Renal cortical epithelial cell (primary cell): ENCODE measurements at regions not wholly inside any gene's neighbourhood (a gene's known extent, or its start where the extent isn't known, plus 50 kb on each side); places are given as distances from the start of the nearest gene placed in this dataset.
"Not testable (repeated sequence)": the region's sequence is repeated elsewhere in the genome, so short reads cannot be mapped to it uniquely, and the experiment has no call there.

Experiments
- DNase-seq: peaks from one replicate; pipeline ENCODE4 v3.0.0-alpha.2; 2011; ENCODE audit warnings: low read depth

- no peak for DNase-seq
Measured at GRCh38 chr4:1561286-1561990, 122.7 kb downstream of the FAM53A start.

- no peak for DNase-seq
Measured at GRCh38 chr4:1559896-1560650, 124.0 kb downstream of the FAM53A start.

- no peak for DNase-seq
Measured at GRCh38 chr4:1558205-1558604, 125.9 kb downstream of the FAM53A start.

GRCh38 chr4:1557221-1557597, 126.9 kb downstream of the FAM53A start:
- DNase-seq = no peak

- no peak for DNase-seq
Measured at GRCh38 chr4:1556541-1557220, 127.4 kb downstream of the FAM53A start.

GRCh38 chr4:1554876-1555265, 129.2 kb downstream of the FAM53A start:
- DNase-seq = no peak

- no peak for DNase-seq
Measured at GRCh38 chr4:1554246-1554875, 129.8 kb downstream of the FAM53A start.

GRCh38 chr4:1553365-1553764, 130.7 kb downstream of the FAM53A start:
- DNase-seq = no peak

- DNase-seq = no peak
Measured at GRCh38 chr4:1552451-1552850, 131.7 kb downstream of the FAM53A start.

GRCh38 chr4:1551211-1551610, 132.9 kb downstream of the FAM53A start:
- DNase-seq = no peak

- DNase-seq = no peak
Measured at GRCh38 chr4:1550122-1551070, 133.7 kb downstream of the FAM53A start.

- no peak for DNase-seq
Measured at GRCh38 chr4:1549638-1550035, 134.5 kb downstream of the FAM53A start.

GRCh38 chr4:1548827-1549637, 135.1 kb downstream of the FAM53A start:
- not testable (repeated sequence) for DNase-seq

- DNase-seq = no peak
Measured at GRCh38 chr4:1547856-1548826, 136.0 kb downstream of the FAM53A start.

- no peak for DNase-seq
Measured at GRCh38 chr4:1547131-1547855, 136.8 kb downstream of the FAM53A start.

GRCh38 chr4:1544861-1545281, 138.6 kb upstream of the NKX1-1 start:
- no peak for DNase-seq

- not testable (repeated sequence) for DNase-seq
Measured at GRCh38 chr4:1544435-1544834, 138.2 kb upstream of the NKX1-1 start.

- no peak for DNase-seq
Measured at GRCh38 chr4:1543976-1544375, 137.7 kb upstream of the NKX1-1 start.
